ENCODE measurements at regions not wholly inside any gene's neighbourhood (a gene's known extent, or its start where the extent isn't known, plus 50 kb on each side); places are given as distances from the start of the nearest gene placed in this dataset.

DNA sequence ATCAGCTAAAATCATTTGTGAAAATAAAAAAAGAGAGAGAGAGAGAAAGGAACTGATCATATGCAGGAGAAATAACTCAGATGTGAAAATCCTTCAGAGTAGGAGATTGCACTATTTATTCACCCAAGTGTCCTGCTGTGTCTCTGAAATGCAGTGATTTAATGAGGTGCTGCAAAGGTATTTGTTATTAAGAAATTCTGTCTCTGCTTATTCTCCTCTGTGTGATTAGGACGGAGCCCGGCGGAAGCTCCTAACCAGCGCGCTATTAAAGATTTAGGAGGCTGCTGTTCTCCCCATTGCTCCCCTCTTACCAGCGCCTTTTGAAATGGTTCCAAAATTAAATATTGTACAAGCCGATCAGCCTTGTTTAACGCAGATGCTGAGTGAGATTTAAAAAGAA, 528.3 kb downstream of the BUD13 start:
- intact Hi-C loops (cut with micrococcal nuclease), result no loop called here
- ATAC-seq (no peak), DNase-seq (no peak)
- no peak overlapping the region for H3K4me3 ChIP-seq (ENCODE audit: low read length)
- Mint-ChIP-seq H3K4me3 (no peak overlapping the region), H3K27me3 (ENCODE audit: low read depth in 2 of 2) (peaks cover 0 to 2% of the 10 kb centered on the region in 2 donors), H3K9me3 (no peaks in the 10 kb centered on the region), H3K27ac (no peak overlapping the region), H3K4me1 (no peaks in the 10 kb centered on the region), H3K36me3 (no peaks in the 10 kb centered on the region)
- TF ChIP-seq, protein P1, sequence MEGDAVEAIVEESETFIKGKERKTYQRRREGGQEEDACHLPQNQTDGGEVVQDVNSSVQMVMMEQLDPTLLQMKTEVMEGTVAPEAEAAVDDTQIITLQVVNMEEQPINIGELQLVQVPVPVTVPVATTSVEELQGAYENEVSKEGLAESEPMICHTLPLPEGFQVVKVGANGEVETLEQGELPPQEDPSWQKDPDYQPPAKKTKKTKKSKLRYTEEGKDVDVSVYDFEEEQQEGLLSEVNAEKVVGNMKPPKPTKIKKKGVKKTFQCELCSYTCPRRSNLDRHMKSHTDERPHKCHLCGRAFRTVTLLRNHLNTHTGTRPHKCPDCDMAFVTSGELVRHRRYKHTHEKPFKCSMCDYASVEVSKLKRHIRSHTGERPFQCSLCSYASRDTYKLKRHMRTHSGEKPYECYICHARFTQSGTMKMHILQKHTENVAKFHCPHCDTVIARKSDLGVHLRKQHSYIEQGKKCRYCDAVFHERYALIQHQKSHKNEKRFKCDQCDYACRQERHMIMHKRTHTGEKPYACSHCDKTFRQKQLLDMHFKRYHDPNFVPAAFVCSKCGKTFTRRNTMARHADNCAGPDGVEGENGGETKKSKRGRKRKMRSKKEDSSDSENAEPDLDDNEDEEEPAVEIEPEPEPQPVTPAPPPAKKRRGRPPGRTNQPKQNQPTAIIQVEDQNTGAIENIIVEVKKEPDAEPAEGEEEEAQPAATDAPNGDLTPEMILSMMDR (IDR thresholded peaks at IDR 0.05), result no peak
- H3K4me1 ChIP-seq (ENCODE audit: control insufficient read depth, insufficient read depth, low read length), result no peaks in the 10 kb centered on the region
- H3K36me3 ChIP-seq (ENCODE audit: control insufficient read depth, insufficient read depth, low read length), result no peaks in the 10 kb centered on the region
- H3K27ac ChIP-seq (ENCODE audit: low read length), result no peak overlapping the region
- 85% methylated on average over 8 of the region's 8 CpGs for WGBS (ENCODE audit: insufficient coverage)
- H3K27me3 ChIP-seq (ENCODE audit: control insufficient read depth, insufficient read depth, low read length), result no peaks in the 10 kb centered on the region
- no peaks in the 10 kb centered on the region for H3K9me3 ChIP-seq (ENCODE audit: control insufficient read depth, insufficient read depth, low read length)

DNA sequence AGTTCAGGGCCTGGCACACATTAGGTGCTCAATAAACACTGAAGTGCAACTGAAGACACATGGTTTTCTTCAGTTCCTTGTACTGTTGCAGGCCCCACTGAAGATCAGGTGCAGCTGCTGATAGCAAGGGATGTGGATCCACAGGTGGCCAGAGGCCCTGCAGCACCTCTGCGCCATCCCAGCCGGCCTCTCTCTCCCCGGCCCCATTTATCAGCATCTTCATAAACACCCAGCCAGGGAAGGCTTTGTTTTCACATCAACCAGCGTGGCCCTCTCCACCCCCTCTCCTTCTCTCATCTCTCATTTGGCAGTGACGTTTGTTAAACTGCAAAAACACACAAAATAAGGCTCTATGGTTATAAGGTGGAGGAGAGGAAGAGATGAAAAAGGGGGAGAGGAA, 528.8 kb downstream of the BUD13 start:
- intact Hi-C loops (cut with micrococcal nuclease), result no loop called here
- no peaks in the 10 kb centered on the region for H3K36me3 Mint-ChIP-seq
- H3K4me1 Mint-ChIP-seq, result no peaks in the 10 kb centered on the region
- H3K9me3 Mint-ChIP-seq, result no peaks in the 10 kb centered on the region
- H3K27me3 ChIP-seq (ENCODE audit: control insufficient read depth, insufficient read depth, low read length), result no peaks in the 10 kb centered on the region
- WGBS (ENCODE audit: insufficient coverage), result 57% methylated on average over 4 of the region's 5 CpGs
- DNase-seq, result no peak
- no peak overlapping the region for H3K27ac Mint-ChIP-seq
- ATAC-seq, result no peak
- TF ChIP-seq, protein P1 (IDR thresholded peaks at IDR 0.05), result no peak
- no peaks in the 10 kb centered on the region for H3K36me3 ChIP-seq (ENCODE audit: control insufficient read depth, insufficient read depth, low read length)
- no peaks in the 10 kb centered on the region for H3K4me1 ChIP-seq (ENCODE audit: control insufficient read depth, insufficient read depth, low read length)
- H3K27me3 Mint-ChIP-seq (ENCODE audit: low read depth in 2 of 2), result peaks cover 0 to 2% of the 10 kb centered on the region in 2 donors
- H3K4me3 ChIP-seq (ENCODE audit: low read length), result no peak overlapping the region
- H3K4me3 Mint-ChIP-seq, result no peak overlapping the region
- no peak overlapping the region for H3K27ac ChIP-seq (ENCODE audit: low read length)
- no peaks in the 10 kb centered on the region for H3K9me3 ChIP-seq (ENCODE audit: control insufficient read depth, insufficient read depth, low read length)

DNA sequence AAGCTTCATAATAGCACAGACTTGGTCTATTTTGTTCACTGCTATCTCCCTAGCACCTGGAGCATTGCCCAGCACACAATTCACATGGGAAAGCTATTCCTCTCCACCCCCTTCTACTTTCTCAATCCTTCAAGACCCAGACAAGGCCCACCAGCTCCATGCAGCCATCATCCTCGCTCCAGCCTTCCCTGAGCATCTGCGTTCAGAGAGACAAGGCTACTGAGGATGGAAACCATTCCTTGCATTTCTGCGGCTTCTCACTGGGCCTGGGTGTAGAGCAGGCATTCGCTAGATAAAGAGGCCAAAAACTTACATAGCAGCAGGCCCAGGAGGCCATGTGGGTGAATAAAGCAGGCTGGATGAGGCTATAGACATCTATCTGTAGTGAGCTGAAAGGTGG, 530.8 kb downstream of the BUD13 start:
- no peak overlapping the region for H3K27ac ChIP-seq (ENCODE audit: low read length)
- no peaks in the 10 kb centered on the region for H3K36me3 ChIP-seq (ENCODE audit: control insufficient read depth, insufficient read depth, low read length)
- WGBS (ENCODE audit: insufficient coverage), result 86% methylated on average over 4 of the region's 4 CpGs
- no peak overlapping the region for H3K27ac Mint-ChIP-seq
- no peaks in the 10 kb centered on the region for H3K4me1 ChIP-seq (ENCODE audit: control insufficient read depth, insufficient read depth, low read length)
- no peak for ATAC-seq
- H3K4me3 ChIP-seq (ENCODE audit: low read length), result no peak overlapping the region
- TF ChIP-seq, protein P1 (IDR thresholded peaks at IDR 0.05), result no peak
- no peak overlapping the region for H3K4me3 Mint-ChIP-seq
- no peaks in the 10 kb centered on the region for H3K4me1 Mint-ChIP-seq
- no peaks in the 10 kb centered on the region for H3K9me3 ChIP-seq (ENCODE audit: control insufficient read depth, insufficient read depth, low read length)
- H3K36me3 Mint-ChIP-seq, result no peaks in the 10 kb centered on the region
- DNase-seq, result no peak
- no peaks in the 10 kb centered on the region for H3K27me3 ChIP-seq (ENCODE audit: control insufficient read depth, insufficient read depth, low read length)
- H3K9me3 Mint-ChIP-seq, result no peaks in the 10 kb centered on the region
- intact Hi-C loops (cut with micrococcal nuclease), result no loop called here
- H3K27me3 Mint-ChIP-seq (ENCODE audit: low read depth in 2 of 2), result peaks cover 0 to 8% of the 10 kb centered on the region in 2 donors

DNA sequence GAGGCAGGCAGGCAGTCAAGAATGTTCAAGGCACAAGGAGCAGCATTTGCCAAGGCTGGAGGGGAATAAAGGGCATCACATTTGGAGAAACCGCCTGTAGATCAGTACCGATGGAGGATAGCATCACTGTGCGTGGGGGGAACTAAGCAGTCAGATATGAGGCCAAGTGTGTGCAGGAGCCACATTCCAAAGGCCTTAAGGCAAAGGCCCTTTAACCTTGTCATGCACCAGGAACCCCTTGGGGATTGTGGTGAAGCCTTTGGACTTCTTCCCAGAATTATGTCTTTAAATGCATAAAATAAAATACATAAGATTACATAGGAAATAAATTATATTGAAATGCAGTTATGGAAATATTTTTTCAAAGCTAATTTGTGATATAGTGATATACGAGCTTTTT, 532.1 kb downstream of the BUD13 start:
- ATAC-seq, result no peak

More for the DNA sequence above, 532.1 kb downstream of the BUD13 start:
- no peaks in the 10 kb centered on the region for H3K36me3 Mint-ChIP-seq
- WGBS (ENCODE audit: insufficient coverage), result 89% methylated on average over 3 of the region's 4 CpGs
- H3K36me3 ChIP-seq (ENCODE audit: control insufficient read depth, insufficient read depth, low read length), result no peaks in the 10 kb centered on the region
- peaks cover 0 to 11% of the 10 kb centered on the region in 2 donors for H3K27me3 Mint-ChIP-seq (ENCODE audit: low read depth in 2 of 2)
- no peaks in the 10 kb centered on the region for H3K27me3 ChIP-seq (ENCODE audit: control insufficient read depth, insufficient read depth, low read length)
- H3K27ac Mint-ChIP-seq, result no peak overlapping the region
- no peaks in the 10 kb centered on the region for H3K4me1 ChIP-seq (ENCODE audit: control insufficient read depth, insufficient read depth, low read length)
- no peaks in the 10 kb centered on the region for H3K4me1 Mint-ChIP-seq
- no peak overlapping the region for H3K4me3 ChIP-seq (ENCODE audit: low read length)
- intact Hi-C loops (cut with micrococcal nuclease), result no loop called here
- DNase-seq, result no peak
- H3K9me3 ChIP-seq (ENCODE audit: control insufficient read depth, insufficient read depth, low read length), result no peaks in the 10 kb centered on the region
- H3K9me3 Mint-ChIP-seq, result no peaks in the 10 kb centered on the region
- H3K4me3 Mint-ChIP-seq, result no peak overlapping the region
- no peak overlapping the region for H3K27ac ChIP-seq (ENCODE audit: low read length)
- TF ChIP-seq, protein P1 (IDR thresholded peaks at IDR 0.05), result no peak
